Smooth muscle cell (in vitro differentiated cells): ENCODE measurements at regions not wholly inside any gene's neighbourhood (a gene's known extent, or its start where the extent isn't known, plus 50 kb on each side); places are given as distances from the start of the nearest gene placed in this dataset.

Source experiments
- DNase-seq: peaks from one replicate; lab custom pipeline; 2025; ENCODE audit not compliant: unreplicated experiment; lab: John Stamatoyannopoulos, UW
- H2AFZ ChIP-seq: fragments of 200-600 bp; sonication (generic); 2 replicates; pipeline ENCODE4 v1.6.0; 2016; ENCODE audit warnings: antibody characterized with exemption, low read depth, mild to moderate bottlenecking
- H3F3A ChIP-seq: fragments of 200-600 bp; sonication (generic); 2 replicates; pipeline ENCODE4 v1.6.0; 2017; ENCODE audit warnings: antibody characterized with exemption, low read depth
- H3K27ac ChIP-seq: fragments of 200-600 bp; sonication (generic); 2 replicates; pipeline ENCODE4 v1.5.1; 2016; ENCODE audit warnings: low read depth, mild to moderate bottlenecking
- H3K27me3 ChIP-seq: fragments of 200-600 bp; sonication (generic); 2 replicates; pipeline ENCODE4 v1.6.1; 2016; ENCODE audit warnings: low read depth, mild to moderate bottlenecking
- H3K36me3 ChIP-seq: fragments of 200-600 bp; sonication (generic); 2 replicates; pipeline ENCODE4 v1.5.1; 2016; ENCODE audit warnings: low read depth
- H3K4me1 ChIP-seq: fragments of 200-600 bp; sonication (generic); 2 replicates; pipeline ENCODE4 v1.5.1; 2016; ENCODE audit warnings: low read depth
- H3K4me2 ChIP-seq: fragments of 200-600 bp; sonication (generic); 2 replicates; pipeline ENCODE4 v1.6.0; 2016; ENCODE audit warnings: mild to moderate bottlenecking
- H3K4me3 ChIP-seq: fragments of 200-600 bp; sonication (generic); 2 replicates; pipeline ENCODE4 v1.5.1; 2016; ENCODE audit warnings: mild to moderate bottlenecking
- H3K79me2 ChIP-seq: fragments of 200-600 bp; sonication (generic); 2 replicates; pipeline ENCODE4 v1.6.0; 2016; ENCODE audit warnings: low read depth, mild to moderate bottlenecking
- H3K9ac ChIP-seq: fragments of 200-600 bp; sonication (generic); 2 replicates; pipeline ENCODE4 v1.6.0; 2016; ENCODE audit warnings: low read depth
- H3K9me3 ChIP-seq: fragments of 200-600 bp; sonication (generic); replicated peaks from 2 replicates; pipeline ENCODE4 v1.5.1; 2016; ENCODE audit warnings: low read depth
- H4K20me1 ChIP-seq: fragments of 200-600 bp; sonication (generic); 2 replicates; pipeline ENCODE4 v1.6.0; 2016; ENCODE audit warnings: low read depth
- WGBS: methylation state at CpG from one replicate; pipeline ENCODE4 v1.1.7; 2016; ENCODE audit warnings: low lambda C conversion rate; 5-methylcytosine and 5-hydroxymethylcytosine counted together
- TF ChIP-seq, protein P1 (sequence below): fragments of 200-600 bp; sonication (generic); IDR thresholded peaks from 2 replicates; pipeline ENCODE4 v1.5.1; 2017; ENCODE audit warnings: borderline replicate concordance, mild to moderate bottlenecking, antibody characterized with exemption; ENCODE audit not compliant: insufficient read depth, poor library complexity, severe bottlenecking

- DNase-seq: no peak
- Histone ChIP-seq H4K20me1 (no peaks in the 10 kb centered on the region), H3K9me3 (no peaks in the 10 kb centered on the region), H3K4me2 (no peak overlapping the region), H3K4me1 (no peaks in the 10 kb centered on the region), H3K79me2 (no peaks in the 10 kb centered on the region), H3K27me3 (no peaks in the 10 kb centered on the region), H3K27ac (no peak overlapping the region), H2AFZ (no peak overlapping the region), H3K9ac (no peak overlapping the region), H3K36me3 (no peaks in the 10 kb centered on the region), H3K4me3 (no peak overlapping the region), H3F3A (no peaks in the 10 kb centered on the region)
- TF ChIP-seq, protein P1, sequence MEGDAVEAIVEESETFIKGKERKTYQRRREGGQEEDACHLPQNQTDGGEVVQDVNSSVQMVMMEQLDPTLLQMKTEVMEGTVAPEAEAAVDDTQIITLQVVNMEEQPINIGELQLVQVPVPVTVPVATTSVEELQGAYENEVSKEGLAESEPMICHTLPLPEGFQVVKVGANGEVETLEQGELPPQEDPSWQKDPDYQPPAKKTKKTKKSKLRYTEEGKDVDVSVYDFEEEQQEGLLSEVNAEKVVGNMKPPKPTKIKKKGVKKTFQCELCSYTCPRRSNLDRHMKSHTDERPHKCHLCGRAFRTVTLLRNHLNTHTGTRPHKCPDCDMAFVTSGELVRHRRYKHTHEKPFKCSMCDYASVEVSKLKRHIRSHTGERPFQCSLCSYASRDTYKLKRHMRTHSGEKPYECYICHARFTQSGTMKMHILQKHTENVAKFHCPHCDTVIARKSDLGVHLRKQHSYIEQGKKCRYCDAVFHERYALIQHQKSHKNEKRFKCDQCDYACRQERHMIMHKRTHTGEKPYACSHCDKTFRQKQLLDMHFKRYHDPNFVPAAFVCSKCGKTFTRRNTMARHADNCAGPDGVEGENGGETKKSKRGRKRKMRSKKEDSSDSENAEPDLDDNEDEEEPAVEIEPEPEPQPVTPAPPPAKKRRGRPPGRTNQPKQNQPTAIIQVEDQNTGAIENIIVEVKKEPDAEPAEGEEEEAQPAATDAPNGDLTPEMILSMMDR: no peak
- 95% methylated on average over 8 of the region's 8 CpGs for WGBS
Observed at GRCh38 chr18:56380685-56381084, 257.7 kb downstream of the TXNL1 start.

- no peak overlapping the region for H3K4me2 ChIP-seq
- H3K4me3 ChIP-seq: no peak overlapping the region
- TF ChIP-seq, protein P1: no peak
- 93% methylated on average over 6 of the region's 6 CpGs for WGBS
- no peaks in the 10 kb centered on the region for H3K4me1 ChIP-seq
- no peaks in the 10 kb centered on the region for H3K79me2 ChIP-seq
- H2AFZ ChIP-seq: no peak overlapping the region
- no peaks in the 10 kb centered on the region for H3K27me3 ChIP-seq
- H3F3A ChIP-seq: no peaks in the 10 kb centered on the region
- no peak overlapping the region for H3K27ac ChIP-seq
- H4K20me1 ChIP-seq: no peaks in the 10 kb centered on the region
- H3K9ac ChIP-seq: no peak overlapping the region
- H3K36me3 ChIP-seq: no peaks in the 10 kb centered on the region
- no peak for DNase-seq
- H3K9me3 ChIP-seq: no peaks in the 10 kb centered on the region
Observed at GRCh38 chr18:56379256-56379655, 259.1 kb downstream of the TXNL1 start.

DNA sequence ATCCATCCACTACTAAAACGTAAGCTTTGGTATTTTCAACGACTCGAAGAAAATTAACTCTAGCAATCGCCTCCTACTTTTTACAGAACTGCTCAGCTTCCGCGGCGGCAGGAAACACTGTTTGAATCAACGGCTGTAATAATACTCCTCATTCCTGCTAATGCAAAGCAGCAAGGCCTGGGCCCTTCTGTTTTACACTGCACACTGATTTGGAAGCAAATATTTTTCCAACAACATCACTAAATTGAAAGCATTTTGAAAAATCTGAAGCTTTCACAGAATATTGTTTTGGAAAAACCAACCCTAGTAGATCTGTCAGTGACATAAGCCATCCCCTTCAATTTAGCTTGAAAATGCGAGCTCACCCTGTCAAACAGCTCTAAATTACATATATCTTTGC is 261.2 kb downstream of the TXNL1 start:
- H2AFZ ChIP-seq: peak overlapping the region; percentile 61
- no peak overlapping the region for H3K4me2 ChIP-seq
- DNase-seq: no peak
- H3K36me3 ChIP-seq: no peaks in the 10 kb centered on the region
- H3K27ac ChIP-seq: no peak overlapping the region
- no peaks in the 10 kb centered on the region for H3K9me3 ChIP-seq
- no peaks in the 10 kb centered on the region for H4K20me1 ChIP-seq
- no peak overlapping the region for H3K9ac ChIP-seq
- no peaks in the 10 kb centered on the region for H3K79me2 ChIP-seq
- TF ChIP-seq, protein P1: no peak
- no peaks in the 10 kb centered on the region for H3K27me3 ChIP-seq
- H3F3A ChIP-seq: no peaks in the 10 kb centered on the region
- H3K4me3 ChIP-seq: no peak overlapping the region
- no peaks in the 10 kb centered on the region for H3K4me1 ChIP-seq
- 83% methylated on average over 9 of the region's 9 CpGs for WGBS

DNA sequence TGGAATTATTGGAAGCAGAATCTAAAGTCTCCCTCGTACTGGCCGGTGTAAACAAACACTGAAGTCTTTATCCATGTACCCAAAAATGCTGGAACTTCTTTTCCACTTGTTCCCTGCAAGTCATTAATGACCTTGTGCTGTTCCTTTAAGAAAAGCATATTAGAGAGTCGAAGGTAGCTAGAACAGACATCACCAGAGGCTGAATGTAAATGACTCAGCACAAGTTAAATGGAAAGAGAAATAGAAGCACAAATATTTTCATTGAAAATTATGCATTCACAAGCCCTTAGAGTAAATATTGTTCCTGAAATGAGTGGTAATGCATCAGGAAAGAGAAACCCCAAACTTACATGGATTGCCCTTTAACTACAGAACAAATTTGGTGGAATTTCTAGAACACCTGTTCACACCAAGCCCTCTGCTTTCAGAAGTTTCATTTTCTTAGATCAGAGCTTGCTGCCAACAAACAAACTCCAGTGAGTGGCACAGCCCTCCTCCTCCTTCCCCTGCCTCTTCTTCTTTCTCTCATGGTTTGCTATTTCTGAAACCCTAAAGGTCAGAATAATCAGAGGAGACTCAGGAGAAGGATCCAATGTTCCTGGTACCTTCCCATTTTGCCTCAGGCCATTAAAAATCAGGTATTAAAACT is 264.3 kb downstream of the TXNL1 start:
- H3K79me2 ChIP-seq: no peaks in the 10 kb centered on the region
- no peak overlapping the region for H3K9ac ChIP-seq
- no peaks in the 10 kb centered on the region for H3K36me3 ChIP-seq
- H3K4me1 ChIP-seq: no peaks in the 10 kb centered on the region
- no peaks in the 10 kb centered on the region for H3K27me3 ChIP-seq
- H2AFZ ChIP-seq: no peak overlapping the region
- no peak overlapping the region for H3K4me2 ChIP-seq
- TF ChIP-seq, protein P1: no peak
- DNase-seq: no peak
- no peak overlapping the region for H3K27ac ChIP-seq
- H4K20me1 ChIP-seq: no peaks in the 10 kb centered on the region
- H3K4me3 ChIP-seq: no peak overlapping the region
- no peaks in the 10 kb centered on the region for H3K9me3 ChIP-seq
- no peaks in the 10 kb centered on the region for H3F3A ChIP-seq
- WGBS: 69% methylated on average over 3 of the region's 3 CpGs
